ENCODE measurements at regions not wholly inside any gene's neighbourhood (a gene's known extent, or its start where the extent isn't known, plus 50 kb on each side); places are given as distances from the start of the nearest gene placed in this dataset.

DNA sequence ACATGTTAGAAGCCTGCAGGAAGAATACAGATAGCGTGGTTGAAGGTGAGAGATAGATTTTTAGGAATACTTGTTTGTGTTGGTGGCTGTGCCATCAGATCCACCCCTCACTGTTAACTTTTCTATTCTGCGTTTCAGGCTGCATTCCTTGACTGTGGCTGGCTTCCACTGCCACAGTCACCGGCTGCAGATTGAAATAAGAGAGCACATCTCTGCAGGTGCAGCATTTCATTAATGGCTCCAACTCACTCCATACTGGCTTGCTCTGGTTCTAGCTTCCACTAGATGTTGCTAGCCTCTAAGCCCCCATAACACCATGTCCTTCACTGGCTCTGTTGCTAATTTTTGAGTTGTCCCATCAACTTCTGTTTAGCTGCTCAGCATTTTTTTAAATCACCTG lies 286.5 kb downstream of the CPS1 start:
- TF ChIP-seq, protein P1, sequence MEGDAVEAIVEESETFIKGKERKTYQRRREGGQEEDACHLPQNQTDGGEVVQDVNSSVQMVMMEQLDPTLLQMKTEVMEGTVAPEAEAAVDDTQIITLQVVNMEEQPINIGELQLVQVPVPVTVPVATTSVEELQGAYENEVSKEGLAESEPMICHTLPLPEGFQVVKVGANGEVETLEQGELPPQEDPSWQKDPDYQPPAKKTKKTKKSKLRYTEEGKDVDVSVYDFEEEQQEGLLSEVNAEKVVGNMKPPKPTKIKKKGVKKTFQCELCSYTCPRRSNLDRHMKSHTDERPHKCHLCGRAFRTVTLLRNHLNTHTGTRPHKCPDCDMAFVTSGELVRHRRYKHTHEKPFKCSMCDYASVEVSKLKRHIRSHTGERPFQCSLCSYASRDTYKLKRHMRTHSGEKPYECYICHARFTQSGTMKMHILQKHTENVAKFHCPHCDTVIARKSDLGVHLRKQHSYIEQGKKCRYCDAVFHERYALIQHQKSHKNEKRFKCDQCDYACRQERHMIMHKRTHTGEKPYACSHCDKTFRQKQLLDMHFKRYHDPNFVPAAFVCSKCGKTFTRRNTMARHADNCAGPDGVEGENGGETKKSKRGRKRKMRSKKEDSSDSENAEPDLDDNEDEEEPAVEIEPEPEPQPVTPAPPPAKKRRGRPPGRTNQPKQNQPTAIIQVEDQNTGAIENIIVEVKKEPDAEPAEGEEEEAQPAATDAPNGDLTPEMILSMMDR (IDR thresholded peaks at IDR 0.05; ENCODE audit: control extremely low read depth in 1 of 3, insufficient read depth in 1 of 3, low read depth in 1 of 3, low read length in 3 of 3), result no peak
- TF ChIP-seq POLR2A (IDR thresholded peaks at IDR 0.05; ENCODE audit: control extremely low read depth in 1 of 2, low read depth in 2 of 2, low read length in 2 of 2) (no peak), MAFK (IDR thresholded peaks at IDR 0.05; ENCODE audit: low read depth, low read length) (no peak), YY1 (IDR thresholded peaks at IDR 0.05; ENCODE audit: low read depth, low read length) (no peak), ZNF274 (IDR thresholded peaks at IDR 0.05; ENCODE audit: borderline replicate concordance, extremely low read depth, low read length) (no peak), SUZ12 (IDR thresholded peaks at IDR 0.05; ENCODE audit: low read length) (no peak), POLR2AphosphoS5 (IDR thresholded peaks at IDR 0.05; ENCODE audit: low read depth, low read length) (no peak), SAP30 (IDR thresholded peaks at IDR 0.05; ENCODE audit: insufficient read depth, insufficient replicate concordance, low read length) (no peak), EZH2 (IDR thresholded peaks at IDR 0.05; ENCODE audit: low read depth, low read length, severe bottlenecking) (no peak)
- TF ChIP-seq, protein P2, sequence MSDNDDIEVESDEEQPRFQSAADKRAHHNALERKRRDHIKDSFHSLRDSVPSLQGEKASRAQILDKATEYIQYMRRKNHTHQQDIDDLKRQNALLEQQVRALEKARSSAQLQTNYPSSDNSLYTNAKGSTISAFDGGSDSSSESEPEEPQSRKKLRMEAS (IDR thresholded peaks at IDR 0.05), result no peak
